Keratinocyte (primary cell): ENCODE measurements at regions not wholly inside any gene's neighbourhood (a gene's known extent, or its start where the extent isn't known, plus 50 kb on each side); places are given as distances from the start of the nearest gene placed in this dataset.

Source experiments
- EZH2 ChIP-seq: IDR thresholded peaks from one replicate; pipeline ENCODE4 v1.6.1; 2012; ENCODE audit warnings: inconsistent platforms, mild to moderate bottlenecking, low read length, moderate library complexity
- TF ChIP-seq, protein P1 (sequence below), 3 experiments: IDR thresholded peaks in 1 of 3; conservative IDR thresholded peaks in 1 of 3; optimal IDR thresholded peaks in 1 of 3; 2 replicates in 2 of 3; 3 replicates in 1 of 3; pipeline versions ENCODE3 to v1.5.1; 2011; ENCODE audit warnings: low read length in 3 of 3, mild to moderate bottlenecking in 3 of 3, moderate library complexity in 2 of 3, control low read depth in 1 of 3, inconsistent platforms in 1 of 3; ENCODE audit not compliant: insufficient read depth in 2 of 3; ENCODE audit errors: extremely low read depth in 1 of 3

DNA sequence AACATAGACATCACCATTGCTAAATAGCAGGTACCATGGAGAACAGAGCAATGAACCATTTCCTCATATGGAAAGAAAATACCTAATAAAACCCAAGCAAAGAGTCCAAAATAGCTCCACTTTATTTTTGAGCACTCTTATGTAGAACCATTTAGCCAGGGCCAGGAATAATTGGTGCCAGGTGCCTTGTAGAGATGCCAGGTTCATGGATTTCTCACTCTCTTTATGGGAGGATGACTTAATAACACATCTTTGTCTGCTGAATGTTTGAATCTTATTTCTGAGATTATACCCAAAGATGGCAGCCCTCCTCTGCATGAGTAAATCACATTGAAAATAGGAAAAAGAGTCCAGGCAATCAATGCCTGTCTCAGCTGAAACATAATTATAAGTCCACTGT, 212.3 kb upstream of the SFRP2 start:
- TF ChIP-seq, protein P1, sequence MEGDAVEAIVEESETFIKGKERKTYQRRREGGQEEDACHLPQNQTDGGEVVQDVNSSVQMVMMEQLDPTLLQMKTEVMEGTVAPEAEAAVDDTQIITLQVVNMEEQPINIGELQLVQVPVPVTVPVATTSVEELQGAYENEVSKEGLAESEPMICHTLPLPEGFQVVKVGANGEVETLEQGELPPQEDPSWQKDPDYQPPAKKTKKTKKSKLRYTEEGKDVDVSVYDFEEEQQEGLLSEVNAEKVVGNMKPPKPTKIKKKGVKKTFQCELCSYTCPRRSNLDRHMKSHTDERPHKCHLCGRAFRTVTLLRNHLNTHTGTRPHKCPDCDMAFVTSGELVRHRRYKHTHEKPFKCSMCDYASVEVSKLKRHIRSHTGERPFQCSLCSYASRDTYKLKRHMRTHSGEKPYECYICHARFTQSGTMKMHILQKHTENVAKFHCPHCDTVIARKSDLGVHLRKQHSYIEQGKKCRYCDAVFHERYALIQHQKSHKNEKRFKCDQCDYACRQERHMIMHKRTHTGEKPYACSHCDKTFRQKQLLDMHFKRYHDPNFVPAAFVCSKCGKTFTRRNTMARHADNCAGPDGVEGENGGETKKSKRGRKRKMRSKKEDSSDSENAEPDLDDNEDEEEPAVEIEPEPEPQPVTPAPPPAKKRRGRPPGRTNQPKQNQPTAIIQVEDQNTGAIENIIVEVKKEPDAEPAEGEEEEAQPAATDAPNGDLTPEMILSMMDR (optimal IDR thresholded peaks at IDR 0.05 in 1 of 3, IDR thresholded peaks at IDR 0.05 in 1 of 3, conservative IDR thresholded peaks at IDR 0.05 in 1 of 3; ENCODE audit: extremely low read depth in 1 of 3, insufficient read depth in 2 of 3, low read length in 3 of 3) = no peak
- TF ChIP-seq EZH2 = no peak
